HG03064 (cell line): ENCODE measurements at regions not wholly inside any gene's neighbourhood (a gene's known extent, or its start where the extent isn't known, plus 50 kb on each side); places are given as distances from the start of the nearest gene placed in this dataset.

ENCODE experiments used
- ATAC-seq: cut with Tn5 transposase; IDR thresholded peaks from one replicate; pipeline ENCODE4 v1.9.1; 2021; ENCODE audit warnings: low read depth; ENCODE audit not compliant: unreplicated experiment

GRCh38 chr12:127233016-127233415 lies 1034.0 kb upstream of the TMEM132C start:
- no peak for ATAC-seq

- ATAC-seq = no peak
These were observed 1031.2 kb upstream of the TMEM132C start for GRCh38 chr12:127235761-127236160.

GRCh38 chr12:127236491-127236890 lies 1030.5 kb upstream of the TMEM132C start:
- ATAC-seq = no peak

GRCh38 chr12:127237151-127237550 lies 1029.8 kb upstream of the TMEM132C start:
- ATAC-seq = no peak

GRCh38 chr12:127238107-127238506 lies 1028.9 kb upstream of the TMEM132C start:
- no peak for ATAC-seq

GRCh38 chr12:127239781-127240180 lies 1027.2 kb upstream of the TMEM132C start:
- no peak for ATAC-seq

- no peak for ATAC-seq
These were observed 1026.6 kb upstream of the TMEM132C start for GRCh38 chr12:127240249-127240929.

- ATAC-seq = no peak
These were observed 1025.7 kb upstream of the TMEM132C start for GRCh38 chr12:127241072-127241817.

GRCh38 chr12:127245009-127245408 lies 1022.0 kb upstream of the TMEM132C start:
- no peak for ATAC-seq

GRCh38 chr12:127245437-127245836 lies 1021.5 kb upstream of the TMEM132C start:
- no peak for ATAC-seq

GRCh38 chr12:127247937-127248336 lies 1019.0 kb upstream of the TMEM132C start:
- ATAC-seq = no peak

GRCh38 chr12:127249428-127249827 lies 1017.5 kb upstream of the TMEM132C start:
- ATAC-seq = no peak

GRCh38 chr12:127253797-127254327 lies 1013.1 kb upstream of the TMEM132C start:
- no peak for ATAC-seq

- no peak for ATAC-seq
These were observed 1012.5 kb upstream of the TMEM132C start for GRCh38 chr12:127254420-127254955.

- ATAC-seq = no peak
These were observed 1009.5 kb upstream of the TMEM132C start for GRCh38 chr12:127257366-127257935.

GRCh38 chr12:127260531-127260930 lies 1006.4 kb upstream of the TMEM132C start:
- ATAC-seq = no peak

GRCh38 chr12:127260999-127261398 lies 1006.0 kb upstream of the TMEM132C start:
- no peak for ATAC-seq

GRCh38 chr12:127262615-127263014 lies 1004.4 kb upstream of the TMEM132C start:
- no peak for ATAC-seq

GRCh38 chr12:127263621-127264020 lies 1003.3 kb upstream of the TMEM132C start:
- no peak for ATAC-seq

- ATAC-seq = no peak
These were observed 999.8 kb upstream of the TMEM132C start for GRCh38 chr12:127267128-127267527.

GRCh38 chr12:127268213-127268612 lies 998.8 kb upstream of the TMEM132C start:
- ATAC-seq = no peak
